ENCODE measurements at regions not wholly inside any gene's neighbourhood (a gene's known extent, or its start where the extent isn't known, plus 50 kb on each side); places are given as distances from the start of the nearest gene placed in this dataset.
A peak's percentile ranks its signal among the peaks of the same experiment; 100 is the strongest.

DNA sequence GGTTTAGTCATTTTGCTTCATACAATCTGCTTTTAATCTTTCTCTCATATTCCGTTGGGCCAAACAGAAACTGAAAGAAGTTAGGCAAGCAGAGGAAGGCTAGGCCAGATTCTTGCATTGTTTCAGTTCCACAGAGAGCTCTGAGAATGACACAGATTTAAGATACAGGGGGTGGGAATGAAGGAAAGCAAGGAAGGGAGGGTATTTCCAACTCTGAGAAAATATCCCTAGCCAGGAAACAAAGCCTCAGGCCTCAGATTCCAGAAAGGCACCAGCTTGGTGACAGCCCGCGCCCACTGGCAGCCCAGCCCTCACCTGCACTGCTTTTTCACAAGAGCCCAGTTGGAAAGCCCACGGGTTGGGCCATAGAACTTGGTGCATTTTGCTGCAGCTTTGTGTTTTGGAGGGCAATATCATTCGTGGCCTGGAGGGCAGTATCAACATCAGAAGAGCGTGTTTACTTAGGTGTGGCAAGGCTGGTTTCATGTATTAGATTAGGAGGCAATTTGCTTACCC lies 63.5 kb downstream of the ENC1 start:
- intact Hi-C loops (cut with DNase I, micrococcal nuclease), result no loop called here
- DNase-seq (peak in 1 of 2 donors; percentile 40), ATAC-seq (peak; percentile 44)

DNA sequence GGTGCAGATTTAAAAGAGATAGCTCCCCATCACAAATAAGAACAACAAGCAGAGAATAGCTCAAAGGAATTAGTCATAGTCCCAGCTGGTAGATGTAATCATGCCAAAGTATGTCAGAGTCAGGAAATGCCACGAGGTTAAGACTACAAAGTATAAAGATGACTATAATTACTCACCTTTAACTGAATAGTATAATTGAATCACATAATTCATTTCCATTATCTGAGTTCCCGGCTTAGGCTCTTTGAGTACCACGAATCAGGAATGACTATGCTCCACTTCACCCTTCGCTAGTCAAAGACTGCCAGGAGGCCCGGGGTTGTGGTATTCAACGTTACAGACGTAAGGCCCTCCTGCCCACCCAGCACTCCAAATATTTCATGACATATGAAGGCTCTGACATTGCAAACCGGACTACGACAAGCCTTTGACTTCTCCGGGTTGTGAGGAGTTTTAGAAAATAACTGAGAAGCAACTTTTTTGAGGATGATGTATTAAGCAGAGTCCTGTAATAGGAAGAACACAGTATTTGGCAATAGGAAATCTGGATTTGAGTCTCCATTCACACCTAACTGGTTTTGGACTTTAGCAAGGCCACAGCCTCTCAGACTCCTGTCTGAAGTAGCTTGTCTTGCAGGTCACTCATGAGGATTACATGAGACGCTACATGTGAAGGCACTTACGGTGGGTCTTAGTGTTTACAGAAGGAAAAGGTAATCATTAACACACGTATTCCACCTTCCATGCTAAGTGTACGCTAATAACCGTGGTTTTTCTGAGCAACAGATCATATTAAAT lies 64.6 kb downstream of the ENC1 start:
- no peak for DNase-seq
- intact Hi-C loops (cut with DNase I, micrococcal nuclease), result no loop called here
- no peak for ATAC-seq

DNA sequence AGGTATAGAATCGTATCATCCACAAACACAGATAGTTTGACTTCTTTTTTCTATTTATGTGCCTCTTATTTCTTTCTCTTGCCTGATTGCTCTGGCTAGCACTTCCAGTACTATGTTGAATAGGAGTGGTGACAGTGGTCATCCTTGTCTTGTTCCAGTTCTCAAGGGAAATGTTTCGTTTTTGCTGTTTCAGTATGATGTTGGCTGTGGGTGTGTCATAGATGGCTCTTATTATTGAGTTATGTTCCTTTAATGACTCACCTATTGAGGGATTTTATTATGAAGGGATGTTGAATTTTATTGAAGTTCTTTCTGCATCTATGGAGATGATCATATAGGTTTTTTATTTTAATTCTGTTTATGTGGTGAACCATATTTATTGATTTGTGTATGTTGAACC lies 70.3 kb downstream of the ENC1 start:
- DNase-seq (no peak), ATAC-seq (no peak)
- intact Hi-C loops (cut with DNase I, micrococcal nuclease), result no loop called here

DNA sequence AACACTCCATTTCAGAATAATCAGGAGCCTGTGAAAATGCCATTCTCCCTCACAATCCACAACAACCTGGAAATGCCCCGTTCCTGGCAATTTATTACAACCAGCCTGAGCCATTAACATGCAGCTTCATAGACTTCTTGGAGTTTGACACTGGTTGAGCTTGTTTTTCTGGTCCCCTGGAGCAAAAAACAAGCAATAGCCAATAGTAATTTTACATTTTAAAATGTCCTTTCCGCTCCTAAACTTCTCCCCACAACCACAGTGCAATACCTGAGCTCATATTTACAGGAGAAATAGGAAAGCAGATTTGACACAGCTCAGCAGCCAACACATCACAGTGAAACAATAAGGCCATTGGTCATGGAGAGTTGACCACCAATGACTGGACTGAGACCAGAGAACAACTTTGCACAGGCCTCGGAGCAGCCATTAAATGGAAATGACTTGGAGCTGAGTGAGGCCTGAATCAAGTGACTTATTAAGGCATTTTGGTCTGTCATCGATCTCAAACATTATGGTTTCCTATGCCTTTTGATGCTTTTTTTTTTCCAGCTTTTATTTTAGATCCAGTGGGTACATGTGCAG lies 73.0 kb downstream of the ENC1 start:
- intact Hi-C loops (cut with DNase I, micrococcal nuclease), result no loop called here
- DNase-seq (no peak), ATAC-seq (peak; percentile 58)

DNA sequence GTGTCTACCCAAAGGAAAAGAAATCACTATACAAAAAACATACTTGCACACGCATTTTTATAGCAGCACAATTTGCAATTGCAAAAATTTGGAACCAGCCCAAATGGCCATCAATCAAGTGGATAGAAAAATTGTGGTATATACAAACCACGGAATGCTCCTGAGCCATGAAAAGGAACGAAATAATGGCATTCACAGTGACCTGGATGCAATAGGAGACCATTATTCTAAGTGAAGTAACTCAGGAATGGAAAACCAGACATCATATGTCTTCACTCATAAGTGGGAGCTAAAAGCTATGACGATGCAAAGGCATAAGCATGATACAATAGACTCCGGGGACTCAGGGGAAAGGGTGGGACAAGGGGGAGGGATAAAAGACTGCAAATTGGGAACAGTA lies 78.4 kb downstream of the ENC1 start:
- DNase-seq, result no peak
- intact Hi-C loops (cut with DNase I, micrococcal nuclease), result no loop called here
- ATAC-seq, result no peak

DNA sequence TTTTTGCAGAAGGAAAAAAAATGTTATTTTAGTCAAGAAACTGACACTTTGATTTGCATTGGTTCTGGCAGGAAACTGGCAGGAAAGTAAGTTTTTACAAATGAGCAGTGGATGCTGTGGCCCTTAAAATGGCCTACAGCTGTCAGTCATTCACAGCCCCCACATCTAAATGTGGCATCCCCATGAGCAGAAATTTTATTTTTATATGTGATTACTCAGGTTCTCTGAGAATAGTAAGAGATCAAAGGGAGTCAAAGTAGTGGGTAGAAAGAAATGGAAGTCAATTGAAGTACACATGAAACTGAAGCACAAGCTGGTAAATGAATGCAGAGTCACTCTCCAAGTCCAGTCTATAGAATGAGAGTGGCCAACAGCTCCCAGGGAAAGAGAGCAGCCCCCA lies 80.3 kb downstream of the ENC1 start:
- intact Hi-C loops (cut with DNase I, micrococcal nuclease), result no loop called here
- ATAC-seq (no peak), DNase-seq (no peak)

DNA sequence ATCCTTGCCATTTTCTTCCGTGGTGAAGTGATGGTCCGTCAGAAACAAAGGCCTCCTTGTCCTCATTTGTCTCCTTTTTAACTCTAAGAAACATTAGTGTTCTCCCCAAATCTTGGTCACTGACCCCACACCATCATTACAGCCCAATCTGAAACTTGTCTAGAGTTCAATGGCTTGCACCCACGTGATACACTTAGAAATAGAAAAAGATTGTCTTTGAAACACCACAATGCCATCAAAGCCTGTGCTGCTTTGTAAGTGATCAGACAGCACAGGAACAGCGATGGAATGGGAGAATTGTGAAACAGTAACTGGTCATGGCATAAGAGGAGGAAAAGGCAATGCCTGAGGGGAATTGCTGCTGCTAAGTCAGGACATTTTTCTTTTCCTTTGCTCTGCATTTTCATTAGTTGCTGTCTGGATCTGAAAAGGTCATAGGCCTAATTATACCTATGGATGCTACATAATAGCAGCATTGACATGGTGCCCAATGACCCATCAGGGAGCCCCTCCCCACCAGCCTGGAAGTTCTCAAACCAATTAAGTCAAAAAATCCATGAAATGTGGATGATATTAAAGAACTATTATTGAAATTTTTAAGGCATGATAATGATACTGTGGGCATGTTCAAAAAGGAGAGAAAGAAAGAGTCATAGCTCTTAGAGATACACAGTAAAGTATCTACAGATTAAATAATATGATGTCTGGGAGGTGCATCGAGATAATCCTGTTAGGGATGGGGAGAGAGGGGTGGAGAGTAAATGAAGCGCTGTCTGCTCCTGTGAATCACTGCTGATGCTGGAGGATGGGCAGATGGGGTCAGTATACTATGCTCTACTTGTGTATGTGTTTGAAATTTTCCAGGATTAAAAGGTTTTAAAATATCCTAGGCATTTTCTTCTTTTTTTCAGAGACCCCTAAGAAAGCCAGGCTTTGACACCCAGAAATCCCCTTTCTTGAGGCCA lies 83.6 kb downstream of the ENC1 start:
- intact Hi-C loops (cut with DNase I, micrococcal nuclease), result no loop called here
- ATAC-seq (no peak), DNase-seq (no peak)

DNA sequence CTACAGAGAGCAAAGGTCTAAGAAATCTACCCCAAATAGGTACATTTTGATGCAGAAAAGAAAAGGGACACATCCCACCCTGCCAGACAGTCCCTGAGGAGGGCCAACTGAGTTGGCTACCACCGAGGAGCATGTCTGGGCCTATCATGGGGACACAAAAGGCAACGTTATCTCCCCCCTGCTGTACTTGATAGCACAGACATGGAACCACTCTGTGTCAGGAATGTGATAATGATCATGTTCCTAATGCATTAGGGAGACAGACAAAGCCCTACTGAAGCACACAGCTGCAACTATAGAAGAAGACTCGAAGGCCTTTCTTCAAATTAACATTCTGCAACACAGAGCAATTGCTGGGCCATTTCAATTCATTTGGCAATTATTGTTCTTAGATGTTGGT lies 84.5 kb downstream of the ENC1 start:
- ATAC-seq (no peak), DNase-seq (no peak)
- intact Hi-C loops (cut with DNase I, micrococcal nuclease), result no loop called here

DNA sequence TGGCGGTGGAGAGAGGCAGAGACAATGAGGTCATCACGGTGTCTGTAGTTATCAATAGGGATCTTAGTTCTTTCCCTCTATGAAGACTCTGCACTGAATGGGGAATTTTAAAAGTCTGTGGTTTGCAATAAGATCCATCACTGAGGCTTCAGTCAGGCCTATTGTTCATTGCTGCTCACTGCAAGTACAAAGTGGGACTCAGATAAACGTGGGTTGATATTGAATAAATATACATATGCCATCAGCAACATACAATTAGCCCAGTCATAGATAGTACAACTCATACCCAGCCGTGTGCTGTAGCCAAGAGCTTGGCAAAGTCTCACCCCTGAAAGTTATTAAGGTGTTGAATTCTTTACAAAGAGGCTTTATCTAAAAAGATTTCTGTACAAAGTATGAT lies 88.4 kb downstream of the ENC1 start:
- intact Hi-C loops (cut with DNase I, micrococcal nuclease), result no loop called here
- ATAC-seq, result no peak
- DNase-seq, result no peak

DNA sequence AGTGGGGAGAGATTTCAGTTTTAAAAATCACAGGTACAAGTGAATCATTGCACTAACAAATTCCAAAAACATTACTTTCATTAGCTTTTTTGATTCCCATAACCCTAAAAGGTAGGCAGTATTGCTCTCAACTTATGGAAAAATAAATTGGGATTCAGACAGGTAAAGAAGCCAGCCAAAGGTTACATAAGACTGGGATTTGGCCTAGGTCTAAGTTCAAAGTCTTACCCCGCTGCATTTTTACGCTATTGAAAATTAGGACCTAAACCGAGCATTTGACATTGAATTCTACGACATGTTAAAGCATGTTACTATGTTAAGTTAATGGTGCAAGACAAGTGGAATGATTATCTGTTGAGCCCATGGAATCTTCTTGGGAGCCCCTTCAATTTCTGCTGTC lies 89.6 kb downstream of the ENC1 start:
- intact Hi-C loops (cut with DNase I, micrococcal nuclease), result no loop called here
- no peak for ATAC-seq
- DNase-seq, result no peak

DNA sequence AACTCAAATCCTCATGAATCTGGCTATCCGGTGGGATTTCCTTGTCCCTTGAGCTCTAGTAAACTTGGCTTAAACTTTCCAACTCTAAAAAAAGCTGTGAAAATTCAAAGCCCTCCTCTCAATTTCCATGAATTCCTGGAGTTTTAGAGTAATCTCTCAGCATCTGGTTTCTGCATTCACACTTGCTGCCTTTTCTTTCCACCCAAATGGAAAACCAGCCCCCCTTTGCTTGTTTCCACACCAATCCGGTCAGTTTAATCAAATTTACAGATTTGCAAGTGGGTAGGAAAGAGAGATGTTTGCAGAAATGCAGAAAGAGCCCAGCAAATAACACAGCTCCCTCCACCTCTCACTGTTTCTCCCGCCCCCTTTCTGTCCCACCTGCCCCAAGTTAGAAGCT lies 91.1 kb downstream of the ENC1 start:
- intact Hi-C loops (cut with DNase I, micrococcal nuclease), result no loop called here
- no peak for DNase-seq
- ATAC-seq, result no peak

DNA sequence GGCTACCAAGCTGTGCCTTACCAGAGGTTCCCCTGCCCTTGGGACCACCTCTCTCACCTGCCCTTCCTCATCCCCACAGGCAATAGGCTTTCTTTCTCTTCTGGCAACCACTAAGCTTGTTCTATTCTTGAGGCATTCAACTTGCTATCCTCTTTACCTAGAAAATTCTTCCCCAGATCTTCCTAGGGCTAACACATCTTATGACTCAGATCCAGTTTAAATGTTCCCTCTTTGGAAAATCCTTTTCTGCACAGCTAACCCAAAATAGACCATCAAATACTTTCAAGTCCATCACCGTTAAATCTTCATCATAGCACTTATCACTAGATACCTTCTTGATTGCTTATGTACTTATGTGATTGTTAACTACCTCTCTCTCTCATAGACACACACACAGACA lies 93.7 kb downstream of the ENC1 start:
- intact Hi-C loops (cut with DNase I, micrococcal nuclease), result no loop called here
- DNase-seq (no peak), ATAC-seq (no peak)

DNA sequence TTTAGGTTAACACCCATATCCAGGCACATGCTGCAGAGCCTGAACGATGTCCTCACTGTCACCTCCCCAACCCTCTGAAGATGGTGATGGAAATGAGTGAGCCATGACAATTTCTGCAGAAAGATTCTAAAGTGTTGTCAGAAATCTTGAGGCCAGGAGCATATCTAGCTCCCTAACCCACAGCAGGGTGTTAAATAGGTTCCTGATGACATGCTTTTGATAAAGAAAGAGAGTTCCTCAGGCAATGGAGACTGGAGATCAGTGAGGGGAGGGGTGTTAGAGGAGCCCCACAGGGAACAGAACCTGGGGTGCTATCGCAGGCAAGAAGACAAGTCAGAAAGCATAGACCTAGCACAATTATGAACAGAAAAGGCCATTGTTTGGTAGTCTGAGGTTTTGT lies 95.7 kb downstream of the ENC1 start:
- ATAC-seq, result no peak
- intact Hi-C loops (cut with DNase I, micrococcal nuclease), result no loop called here
- DNase-seq, result no peak

DNA sequence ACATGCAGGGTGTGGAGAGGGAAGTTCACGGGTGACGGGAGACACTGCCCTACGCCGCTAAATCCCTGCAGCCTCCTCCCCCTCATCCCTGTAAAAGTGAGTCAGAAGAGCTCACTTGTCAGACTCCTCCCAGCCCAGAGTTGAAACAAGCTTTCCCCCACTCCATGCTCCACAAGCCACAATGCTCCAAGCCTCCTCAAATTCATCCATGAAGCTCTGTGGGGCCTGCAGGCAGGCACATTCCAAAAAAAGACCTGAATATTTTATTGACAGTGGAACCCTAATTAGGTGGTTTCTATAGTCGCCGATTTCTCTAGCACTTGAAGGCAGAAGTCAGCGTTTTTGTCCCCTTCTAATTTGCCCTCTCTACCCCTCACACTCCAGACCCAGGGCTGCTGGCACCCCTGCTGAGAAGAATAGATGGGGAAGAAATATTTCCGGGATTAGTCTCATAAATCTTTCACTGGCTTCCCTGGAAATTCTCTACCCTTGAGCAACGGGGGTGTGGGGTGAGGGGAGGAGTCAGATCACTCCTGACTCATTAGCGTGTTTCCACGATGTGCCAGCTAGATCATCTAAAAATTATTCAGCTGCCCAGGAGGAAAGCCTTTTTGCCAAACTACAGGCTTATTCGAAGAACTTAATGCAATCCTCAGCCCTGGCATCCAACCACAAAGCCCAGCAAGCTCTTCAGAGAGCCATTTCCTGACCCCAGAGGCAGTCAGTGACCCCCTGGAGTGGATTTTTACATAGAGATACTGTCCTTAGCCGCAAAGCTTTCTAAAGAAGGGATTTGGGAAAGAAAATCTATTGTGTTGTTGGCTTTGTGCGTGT lies 97.1 kb downstream of the ENC1 start:
- DNase-seq (no peak), ATAC-seq (no peak)
- intact Hi-C loops (cut with DNase I, micrococcal nuclease), result no loop called here

DNA sequence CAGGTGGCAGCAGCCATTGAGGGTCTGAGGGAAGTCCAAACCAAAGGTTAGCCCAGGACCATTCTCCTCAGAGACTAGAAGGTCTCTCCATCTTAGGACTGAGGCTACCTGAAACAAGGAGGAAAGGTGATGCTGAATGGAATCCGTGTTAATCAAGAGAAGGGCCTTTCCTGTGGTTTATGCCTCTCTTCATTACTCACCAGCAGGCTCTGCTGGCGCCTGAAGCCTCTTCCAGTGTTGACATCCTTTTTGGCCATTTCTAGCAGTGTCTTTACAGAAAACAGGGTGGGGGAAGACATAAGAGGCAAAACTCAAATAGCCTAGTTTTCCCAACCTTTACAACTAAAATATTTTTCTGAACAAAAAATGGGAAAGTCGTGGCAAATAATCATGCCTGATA lies 98.0 kb downstream of the ENC1 start:
- no peak for DNase-seq
- intact Hi-C loops (cut with DNase I, micrococcal nuclease), result no loop called here
- ATAC-seq, result no peak

DNA sequence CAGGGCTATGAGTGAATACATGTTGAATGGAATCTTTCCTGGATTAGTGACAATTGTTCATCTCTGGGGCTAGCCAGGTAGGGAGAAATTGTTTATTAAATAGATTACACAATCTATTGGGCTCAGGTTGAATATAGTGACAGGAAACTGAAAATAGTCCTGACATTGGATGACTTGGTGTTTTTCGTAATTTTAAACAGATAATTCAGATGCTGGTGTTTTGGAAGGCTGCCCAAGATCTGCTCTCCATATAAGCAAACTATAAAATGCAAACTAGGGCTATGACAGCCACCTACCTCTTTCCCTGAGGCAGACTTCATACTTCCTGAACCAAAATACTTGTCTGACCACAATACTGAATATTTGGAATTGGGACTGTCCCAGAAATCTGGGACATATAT lies 99.1 kb downstream of the ENC1 start:
- DNase-seq (no peak), ATAC-seq (no peak)
- intact Hi-C loops (cut with DNase I, micrococcal nuclease), result no loop called here

DNA sequence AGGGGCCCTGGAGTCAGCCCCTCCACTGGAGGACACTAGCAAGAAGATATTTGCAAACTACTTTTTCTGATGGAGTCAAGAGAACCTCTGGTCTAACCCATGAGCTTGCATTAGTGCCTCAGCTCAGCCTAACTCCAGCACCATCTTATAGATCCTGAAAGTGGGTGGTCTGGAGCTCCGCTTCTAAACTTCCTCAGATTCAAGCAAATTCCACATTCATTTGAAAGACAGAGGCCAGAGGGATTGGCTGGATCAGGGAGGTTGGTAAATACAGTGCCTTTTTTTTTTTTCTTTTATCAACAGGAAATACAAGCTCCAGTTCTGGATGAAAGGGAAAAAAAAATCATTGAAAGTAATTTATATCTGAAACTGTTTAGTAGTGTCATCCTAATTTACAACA lies 99.9 kb downstream of the ENC1 start:
- intact Hi-C loops (cut with DNase I, micrococcal nuclease), result no loop called here
- no peak for DNase-seq
- no peak for ATAC-seq

DNA sequence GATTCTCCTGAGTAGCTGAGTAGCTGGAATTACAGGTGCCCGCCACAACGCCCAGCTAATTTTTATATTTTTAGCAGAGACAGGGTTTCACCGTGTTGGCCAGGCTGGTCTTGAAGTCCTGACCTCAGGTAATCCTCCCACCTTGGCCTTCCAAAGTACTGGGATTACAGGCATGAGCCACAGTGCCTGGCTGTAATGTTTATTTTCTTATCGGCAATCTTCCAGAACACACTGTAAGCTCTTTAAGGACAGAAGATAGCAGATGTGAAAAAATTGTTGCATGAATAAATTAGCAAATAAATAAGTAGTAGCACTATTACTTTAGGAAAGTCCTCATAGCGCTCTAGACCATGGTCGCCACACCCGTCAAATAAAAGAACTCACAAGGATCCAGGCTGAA lies 100.5 kb downstream of the ENC1 start:
- no peak for ATAC-seq
- no peak for DNase-seq
- intact Hi-C loops (cut with DNase I, micrococcal nuclease), result no loop called here

DNA sequence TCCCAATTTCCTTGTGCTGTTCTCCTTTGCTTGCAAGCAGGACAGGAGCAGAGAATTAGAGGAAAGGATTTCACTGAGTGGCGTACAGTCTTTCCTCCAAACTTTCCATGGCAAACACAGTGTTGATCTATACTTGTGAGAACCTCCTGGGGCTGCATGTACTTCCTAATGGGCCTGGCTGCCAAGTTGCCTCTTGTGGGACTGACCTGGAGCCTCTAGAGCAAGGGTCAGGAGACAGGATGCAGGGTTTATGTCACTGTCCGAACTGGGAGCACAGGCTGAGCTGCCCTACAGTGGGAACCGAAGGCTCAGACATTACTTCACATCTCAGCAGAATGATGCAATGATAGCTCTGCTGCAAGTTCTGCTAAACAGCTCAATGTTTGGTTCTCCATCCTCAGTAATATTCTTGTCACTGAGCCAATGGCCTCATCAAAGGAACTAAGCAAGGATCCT lies 102.3 kb downstream of the ENC1 start:
- no peak for ATAC-seq
- intact Hi-C loops (cut with DNase I, micrococcal nuclease), result no loop called here
- DNase-seq, result peak in 1 of 2 donors; percentile 27

All from left colon (tissue), 2 donors.